Right cardiac atrium (tissue), 5 donors: ENCODE measurements at regions not wholly inside any gene's neighbourhood (a gene's known extent, or its start where the extent isn't known, plus 50 kb on each side); places are given as distances from the start of the nearest gene placed in this dataset.
A peak's percentile ranks its signal among the peaks of the same experiment; 100 is the strongest.

Experiments used
- ATAC-seq, 2 donors: fragments of 200-7000 bp; cut with Tn5 transposase; one replicate each; pipeline versions ENCODE4 v1.8.0 to v1.9.1; 2020; ENCODE audit warnings: moderate library complexity in 2 of 2, mild to moderate bottlenecking in 1 of 2
- DNase-seq, 3 donors: peaks; one replicate each; pipeline ENCODE4 v3.0.0-alpha.2; 2020
- H3K27ac ChIP-seq: one replicate; pipeline ENCODE4 v1.5.1; 2013; ENCODE audit warnings: mild to moderate bottlenecking, low read length, control low read depth, moderate library complexity
- H3K27me3 ChIP-seq: one replicate; pipeline ENCODE4 v1.6.1; 2013; ENCODE audit not compliant: control insufficient read depth, insufficient read depth
- H3K4me1 ChIP-seq: one replicate; pipeline ENCODE4 v1.6.1; 2013; ENCODE audit warnings: low read length; ENCODE audit not compliant: control insufficient read depth, insufficient read depth
- H3K4me3 ChIP-seq: one replicate; pipeline ENCODE4 v1.5.1; 2013; ENCODE audit warnings: low read length, control low read depth
- H3K9me3 ChIP-seq: one replicate; pipeline ENCODE4 v1.6.1; 2013; ENCODE audit warnings: low read length; ENCODE audit not compliant: control insufficient read depth
- WGBS: extraction: QIAGEN DNeasy Blood & Tissue Kit; methylation state at CpG from one replicate; pipeline ENCODE4 v1.1.7; 2013; 5-methylcytosine and 5-hydroxymethylcytosine counted together
- intact Hi-C, 4 donors: fragments of 100-400 bp; cut with DNase I; formaldehyde crosslinking; loops; one replicate each; pipeline versions ENCODE4 v1.11.0 to v1.14.0; 2022 to 2023
- donor health status: healthy with polysubstance abuse.
- donor health status: DM: no; HTN: yes; CAD: no.
- donor health status: DM: no; HTN: no; CAD: no.
- donor health status: DM: no; HTN: yes; CAD: no; lungs with severe emphysema.
- donor health status: DM: yes; HTN: yes; CAD: no.

GRCh38 chr5:156170351-156170961, 156.5 kb upstream of the SGCD start:
- DNase-seq (no peak), ATAC-seq (peak in 1 of 2 donors; percentile 20)
- WGBS: 76% methylated on average over 4 of the region's 4 CpGs
- Histone ChIP-seq H3K27me3 (no peaks in the 10 kb centered on the region), H3K27ac (no peak overlapping the region), H3K4me1 (peaks cover 3% of the 10 kb centered on the region), H3K9me3 (no peaks in the 10 kb centered on the region), H3K4me3 (no peak overlapping the region)
- intact Hi-C loops: no loop called here

GRCh38 chr5:156174225-156174624, 152.7 kb upstream of the SGCD start:
- H3K9me3 ChIP-seq: no peaks in the 10 kb centered on the region
- H3K27me3 ChIP-seq: no peaks in the 10 kb centered on the region
- ATAC-seq (no peak), DNase-seq (no peak)
- WGBS: 53% methylated on average over 2 of the region's 2 CpGs
- peaks cover 3% of the 10 kb centered on the region for H3K4me1 ChIP-seq
- no peak overlapping the region for H3K4me3 ChIP-seq
- no peak overlapping the region for H3K27ac ChIP-seq
- intact Hi-C loops: no loop called here

GRCh38 chr5:156178117-156178516, 148.8 kb upstream of the SGCD start:
- no peaks in the 10 kb centered on the region for H3K9me3 ChIP-seq
- intact Hi-C loops: no loop called here
- ATAC-seq: peak in 1 of 2 donors; percentile 51
- no peak overlapping the region for H3K27ac ChIP-seq
- H3K4me1 ChIP-seq: peaks cover 3% of the 10 kb centered on the region
- H3K4me3 ChIP-seq: no peak overlapping the region
- WGBS: 37% methylated on average over 5 of the region's 5 CpGs
- DNase-seq: no peak
- H3K27me3 ChIP-seq: no peaks in the 10 kb centered on the region

GRCh38 chr5:156181656-156182055, 145.3 kb upstream of the SGCD start:
- DNase-seq (no peak), ATAC-seq (no peak)
- H3K4me1 ChIP-seq: no peaks in the 10 kb centered on the region
- no peak overlapping the region for H3K27ac ChIP-seq
- no peaks in the 10 kb centered on the region for H3K27me3 ChIP-seq
- H3K4me3 ChIP-seq: no peak overlapping the region
- intact Hi-C loops: no loop called here
- 95% methylated on average over 1 of the region's 1 CpG for WGBS
- no peaks in the 10 kb centered on the region for H3K9me3 ChIP-seq

GRCh38 chr5:156182174-156182967, 144.6 kb upstream of the SGCD start:
- Histone ChIP-seq H3K4me1 (no peaks in the 10 kb centered on the region), H3K27ac (no peak overlapping the region), H3K9me3 (no peaks in the 10 kb centered on the region), H3K27me3 (no peaks in the 10 kb centered on the region), H3K4me3 (no peak overlapping the region)
- DNase-seq (no peak), ATAC-seq (no peak)
- WGBS: 90% methylated on average over 4 of the region's 4 CpGs
- intact Hi-C loops: no loop called here

- 71% methylated on average over 1 of the region's 1 CpG for WGBS
- no peak for ATAC-seq
- intact Hi-C loops: no loop called here
Measured at GRCh38 chr5:156186760-156187159, 140.2 kb upstream of the SGCD start.

GRCh38 chr5:156188016-156188415, 138.9 kb upstream of the SGCD start:
- H3K9me3 ChIP-seq: no peaks in the 10 kb centered on the region
- intact Hi-C loops: no loop called here
- H3K4me3 ChIP-seq: no peak overlapping the region
- 54% methylated on average over 3 of the region's 3 CpGs for WGBS
- H3K27ac ChIP-seq: no peak overlapping the region
- no peak for ATAC-seq
- H3K27me3 ChIP-seq: no peaks in the 10 kb centered on the region
- DNase-seq: peak in 2 of 3 donors; percentile 26 to 44
- peaks cover 3% of the 10 kb centered on the region for H3K4me1 ChIP-seq

More at GRCh38 chr5:156186760-156187159, 140.2 kb upstream of the SGCD start:
- Histone ChIP-seq H3K9me3 (no peaks in the 10 kb centered on the region), H3K4me3 (no peak overlapping the region), H3K4me1 (peaks cover 3% of the 10 kb centered on the region), H3K27ac (no peak overlapping the region), H3K27me3 (no peaks in the 10 kb centered on the region)
- DNase-seq: no peak

GRCh38 chr5:156189628-156190027, 137.3 kb upstream of the SGCD start:
- Histone ChIP-seq H3K4me3 (no peak overlapping the region), H3K27ac (no peak overlapping the region), H3K27me3 (no peaks in the 10 kb centered on the region), H3K4me1 (peaks cover 3% of the 10 kb centered on the region), H3K9me3 (no peaks in the 10 kb centered on the region)
- ATAC-seq (no peak), DNase-seq (no peak)
- 71% methylated on average over 4 of the region's 4 CpGs for WGBS
- intact Hi-C loops: no loop called here

- 55% methylated on average over 1 of the region's 1 CpG for WGBS
- intact Hi-C loops: no loop called here
- H3K4me3 ChIP-seq: no peak overlapping the region
- DNase-seq (no peak), ATAC-seq (no peak)
- H3K27ac ChIP-seq: no peak overlapping the region
- peaks cover 3% of the 10 kb centered on the region for H3K4me1 ChIP-seq
- H3K9me3 ChIP-seq: no peaks in the 10 kb centered on the region
- no peaks in the 10 kb centered on the region for H3K27me3 ChIP-seq
Measured at GRCh38 chr5:156191547-156191946, 135.4 kb upstream of the SGCD start.

- H3K4me3 ChIP-seq: no peak overlapping the region
- H3K27ac ChIP-seq: no peak overlapping the region
- H3K4me1 ChIP-seq: peaks cover 2% of the 10 kb centered on the region
- intact Hi-C loops: no loop called here
- ATAC-seq (no peak), DNase-seq (no peak)
- WGBS: 81% methylated on average over 3 of the region's 3 CpGs
- no peaks in the 10 kb centered on the region for H3K27me3 ChIP-seq
- H3K9me3 ChIP-seq: no peaks in the 10 kb centered on the region
Measured at GRCh38 chr5:156197042-156197635, 129.8 kb upstream of the SGCD start.

- ATAC-seq: no peak
- Histone ChIP-seq H3K4me3 (no peak overlapping the region), H3K4me1 (peaks cover 2% of the 10 kb centered on the region), H3K9me3 (no peaks in the 10 kb centered on the region), H3K27ac (no peak overlapping the region), H3K27me3 (no peaks in the 10 kb centered on the region)
- 88% methylated on average over 1 of the region's 1 CpG for WGBS
- intact Hi-C loops: no loop called here
- no peak for DNase-seq
Measured at GRCh38 chr5:156199045-156199444, 127.9 kb upstream of the SGCD start.
